ENCODE measurements at regions not wholly inside any gene's neighbourhood (a gene's known extent, or its start where the extent isn't known, plus 50 kb on each side); places are given as distances from the start of the nearest gene placed in this dataset.

DNA sequence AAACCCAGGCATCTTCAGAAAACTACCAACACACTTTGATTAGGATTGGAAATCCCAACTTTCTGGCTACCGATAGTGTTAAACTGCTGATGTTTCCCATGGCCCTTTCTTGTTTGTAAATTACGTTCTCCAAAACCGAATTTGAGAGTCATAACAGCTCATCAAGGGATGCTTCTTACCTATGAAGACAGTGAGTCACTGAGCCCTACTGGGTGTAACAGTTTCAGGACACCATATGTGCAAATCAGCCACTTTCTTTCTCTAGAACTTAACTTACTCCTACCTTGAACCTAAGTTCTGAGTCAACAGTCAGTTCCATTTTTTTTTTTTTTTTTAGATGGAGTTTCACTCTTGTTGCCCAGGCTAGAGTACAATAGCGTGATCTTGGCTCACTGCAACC is 410.1 kb upstream of the TSHZ3 start:
- TF ChIP-seq, protein P1, sequence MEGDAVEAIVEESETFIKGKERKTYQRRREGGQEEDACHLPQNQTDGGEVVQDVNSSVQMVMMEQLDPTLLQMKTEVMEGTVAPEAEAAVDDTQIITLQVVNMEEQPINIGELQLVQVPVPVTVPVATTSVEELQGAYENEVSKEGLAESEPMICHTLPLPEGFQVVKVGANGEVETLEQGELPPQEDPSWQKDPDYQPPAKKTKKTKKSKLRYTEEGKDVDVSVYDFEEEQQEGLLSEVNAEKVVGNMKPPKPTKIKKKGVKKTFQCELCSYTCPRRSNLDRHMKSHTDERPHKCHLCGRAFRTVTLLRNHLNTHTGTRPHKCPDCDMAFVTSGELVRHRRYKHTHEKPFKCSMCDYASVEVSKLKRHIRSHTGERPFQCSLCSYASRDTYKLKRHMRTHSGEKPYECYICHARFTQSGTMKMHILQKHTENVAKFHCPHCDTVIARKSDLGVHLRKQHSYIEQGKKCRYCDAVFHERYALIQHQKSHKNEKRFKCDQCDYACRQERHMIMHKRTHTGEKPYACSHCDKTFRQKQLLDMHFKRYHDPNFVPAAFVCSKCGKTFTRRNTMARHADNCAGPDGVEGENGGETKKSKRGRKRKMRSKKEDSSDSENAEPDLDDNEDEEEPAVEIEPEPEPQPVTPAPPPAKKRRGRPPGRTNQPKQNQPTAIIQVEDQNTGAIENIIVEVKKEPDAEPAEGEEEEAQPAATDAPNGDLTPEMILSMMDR (conservative IDR thresholded peaks at IDR 0.05; ENCODE audit: low read depth) = no peak
- no peak overlapping the region for H3K27ac ChIP-seq
- CTCF ChIA-PET = no interaction called here
- DNase-seq (ENCODE audit: low spot score) = no peak
- POLR2A ChIA-PET (ENCODE audit: low non-redundant PET) = no interaction called here

DNA sequence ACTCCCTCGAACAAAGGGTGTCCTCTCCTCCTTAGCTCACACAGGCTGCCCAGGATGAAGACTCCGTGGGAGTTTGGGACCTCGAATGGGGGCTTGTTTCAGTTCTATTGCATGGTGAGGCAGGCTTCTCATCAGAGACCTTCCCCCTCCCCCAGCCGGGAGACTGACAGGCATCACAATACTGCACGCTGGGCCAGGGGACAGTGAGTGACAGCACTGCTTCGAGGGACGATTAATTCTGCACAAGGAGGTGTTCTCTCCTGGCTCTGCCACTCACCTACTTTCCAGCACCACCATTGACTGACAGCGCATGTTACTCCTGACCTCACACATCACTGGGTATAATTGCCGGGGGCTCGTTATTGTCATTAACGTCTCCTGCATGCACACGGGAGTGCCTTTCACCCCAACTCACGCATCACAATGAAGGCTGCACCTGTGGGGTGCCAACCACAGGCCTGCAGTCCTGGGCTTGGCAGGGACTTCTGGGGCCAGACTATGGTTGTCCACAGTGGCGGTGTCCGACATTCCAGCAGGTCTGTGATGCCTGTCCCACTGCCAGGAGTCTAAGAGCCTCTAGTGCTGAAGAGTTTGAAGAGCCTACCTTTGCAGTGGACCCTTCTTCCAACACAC is 412.2 kb upstream of the TSHZ3 start:
- ChIA-PET POLR2A (ENCODE audit: low non-redundant PET) (no interaction called here), CTCF (interaction anchor here (0.5 kb wide), 1 partner anchor 1295 kb away, joined by 3 read pairs; no protein-coding TSS in a partner anchor)
- DNase-seq (ENCODE audit: low spot score) = no peak
- no peak overlapping the region for H3K27ac ChIP-seq
- TF ChIP-seq, protein P1 (conservative IDR thresholded peaks at IDR 0.05; ENCODE audit: low read depth) = no peak

DNA sequence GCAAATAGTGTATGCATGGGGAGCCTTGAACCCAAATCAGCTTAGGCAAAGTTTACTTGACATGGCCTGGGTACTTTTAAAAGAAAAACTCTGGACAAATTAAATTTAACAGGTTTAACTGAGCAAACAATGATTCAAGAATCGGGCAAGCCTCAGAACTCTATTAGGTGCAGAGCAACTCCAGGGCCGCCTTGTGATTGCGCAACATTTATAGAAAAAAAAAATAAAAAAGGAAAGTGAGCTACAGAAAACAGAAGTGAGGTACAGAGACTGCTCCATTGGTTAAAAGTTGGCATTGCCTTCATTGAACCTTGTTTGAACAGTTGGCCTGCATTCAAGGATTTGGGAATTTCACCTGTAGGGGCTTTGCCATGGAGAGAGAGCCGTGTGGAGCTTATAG is 421.0 kb upstream of the TSHZ3 start:
- POLR2A ChIA-PET (ENCODE audit: low non-redundant PET) = no interaction called here
- CTCF ChIA-PET = no interaction called here
- no peak for DNase-seq (ENCODE audit: low spot score)
- H3K27ac ChIP-seq = no peak overlapping the region
- TF ChIP-seq, protein P1 (conservative IDR thresholded peaks at IDR 0.05; ENCODE audit: low read depth) = no peak

DNA sequence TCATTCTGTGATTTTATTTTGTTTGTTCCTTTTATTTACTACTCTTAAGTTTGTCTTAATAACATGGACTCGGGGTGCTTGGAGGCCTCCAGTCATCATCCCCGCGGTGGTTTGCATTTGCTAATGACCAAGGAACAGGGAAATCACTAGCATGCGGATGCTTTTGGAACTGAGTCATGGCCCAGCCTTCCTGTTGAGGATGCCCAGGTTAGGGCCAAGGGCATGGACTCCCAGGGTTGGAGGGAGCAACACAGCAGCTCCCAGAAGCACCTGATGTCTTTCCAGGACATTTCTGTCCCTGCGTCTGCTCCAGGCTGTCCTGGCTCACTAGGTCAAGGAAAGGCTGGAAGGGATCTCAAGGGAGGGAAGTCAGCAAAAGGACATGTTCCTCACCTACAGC is 423.7 kb upstream of the TSHZ3 start:
- H3K27ac ChIP-seq = no peak overlapping the region
- POLR2A ChIA-PET (ENCODE audit: low non-redundant PET) = no interaction called here
- no peak for DNase-seq (ENCODE audit: low spot score)
- CTCF ChIA-PET = interaction anchor here (0.6 kb wide), 1 partner anchor 16 kb away, joined by 6 read pairs; no protein-coding TSS in a partner anchor
- TF ChIP-seq, protein P1 (conservative IDR thresholded peaks at IDR 0.05; ENCODE audit: low read depth) = no peak

DNA sequence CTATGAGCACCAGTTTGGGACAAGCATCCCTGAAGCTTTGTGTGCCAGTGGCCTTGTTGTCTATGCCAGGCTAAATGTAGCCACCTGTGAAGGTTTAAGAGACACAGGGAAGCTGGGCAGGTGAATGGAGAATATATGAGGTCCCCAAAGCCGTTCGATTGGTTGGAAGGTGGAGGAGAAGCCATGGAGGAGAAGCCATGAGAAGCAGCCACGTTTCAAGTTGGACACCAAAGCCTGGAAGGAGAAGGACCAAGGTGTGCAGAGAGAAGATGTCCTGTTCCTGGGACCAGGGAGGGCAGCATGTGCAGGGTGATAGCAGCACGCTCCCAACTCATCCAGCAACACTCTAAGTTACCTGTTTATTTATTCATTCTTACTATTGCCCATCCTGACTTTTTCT is 432.3 kb upstream of the TSHZ3 start:
- ChIA-PET CTCF (no interaction called here), POLR2A (ENCODE audit: low non-redundant PET) (no interaction called here)
- H3K27ac ChIP-seq = no peak overlapping the region
- TF ChIP-seq, protein P1 (conservative IDR thresholded peaks at IDR 0.05; ENCODE audit: low read depth) = no peak
- DNase-seq (ENCODE audit: low spot score) = no peak

DNA sequence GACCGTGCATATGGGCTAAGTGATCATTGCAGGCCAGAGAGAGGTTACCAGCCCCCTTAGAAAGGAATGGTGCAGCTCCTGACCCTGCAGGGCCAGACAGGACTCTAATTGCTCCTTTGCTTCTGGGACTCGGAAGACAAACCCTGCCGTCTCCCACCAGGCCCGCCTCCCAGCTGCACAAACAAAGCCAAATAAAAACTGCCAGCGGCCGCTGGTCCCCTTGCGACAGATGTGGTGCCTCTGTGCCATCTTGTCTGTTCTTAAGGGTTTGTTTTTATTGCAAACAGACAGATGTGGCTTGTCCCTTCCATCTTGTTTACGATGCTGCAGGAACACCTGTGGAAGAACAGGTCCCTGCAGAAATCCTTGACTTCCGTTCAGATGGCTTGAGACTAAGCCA is 434.4 kb upstream of the TSHZ3 start:
- TF ChIP-seq, protein P1 (conservative IDR thresholded peaks at IDR 0.05; ENCODE audit: low read depth) = no peak
- ChIA-PET POLR2A (ENCODE audit: low non-redundant PET) (no interaction called here), CTCF (interaction anchor here (0.7 kb wide), 1 partner anchor 24 kb away, joined by 3 read pairs; no protein-coding TSS in a partner anchor)
- DNase-seq (ENCODE audit: low spot score) = no peak
- no peak overlapping the region for H3K27ac ChIP-seq
